Osteocyte (in vitro differentiated cells): ENCODE measurements at regions not wholly inside any gene's neighbourhood (a gene's known extent, or its start where the extent isn't known, plus 50 kb on each side); places are given as distances from the start of the nearest gene placed in this dataset.

Experiments
- DNase-seq: peaks from one replicate; pipeline ENCODE4 v3.0.0; 2021; ENCODE audit warnings: mixed read lengths; ENCODE audit not compliant: unreplicated experiment; ENCODE audit errors: extremely low spot score
- H3K27ac Mint-ChIP-seq: one replicate; pipeline ENCODE4 v1.8.0; 2021; ENCODE audit warnings: mild to moderate bottlenecking, mixed read lengths; ENCODE audit not compliant: unreplicated experiment
- H3K27me3 Mint-ChIP-seq: one replicate; pipeline ENCODE4 v1.8.0; 2021; ENCODE audit warnings: mixed read lengths; ENCODE audit not compliant: unreplicated experiment
- H3K36me3 Mint-ChIP-seq: one replicate; pipeline ENCODE4 v1.8.0; 2021; ENCODE audit warnings: mixed read lengths; ENCODE audit not compliant: unreplicated experiment
- H3K4me1 Mint-ChIP-seq: one replicate; pipeline ENCODE4 v1.8.0; 2021; ENCODE audit warnings: mixed read lengths; ENCODE audit not compliant: unreplicated experiment
- H3K4me3 Mint-ChIP-seq: one replicate; pipeline ENCODE4 v1.8.0; 2021; ENCODE audit warnings: mild to moderate bottlenecking, moderate library complexity, mixed read lengths; ENCODE audit not compliant: unreplicated experiment
- H3K9me3 Mint-ChIP-seq: one replicate; pipeline ENCODE4 v1.8.0; 2021; ENCODE audit warnings: mixed read lengths; ENCODE audit not compliant: unreplicated experiment
- CTCF ChIP-seq: fragments of 200-600 bp; sonication (generic); IDR thresholded peaks from 2 replicates; pipeline ENCODE4 v1.5.0; 2021; ENCODE audit warnings: antibody characterized with exemption, mild to moderate bottlenecking, moderate library complexity

DNA sequence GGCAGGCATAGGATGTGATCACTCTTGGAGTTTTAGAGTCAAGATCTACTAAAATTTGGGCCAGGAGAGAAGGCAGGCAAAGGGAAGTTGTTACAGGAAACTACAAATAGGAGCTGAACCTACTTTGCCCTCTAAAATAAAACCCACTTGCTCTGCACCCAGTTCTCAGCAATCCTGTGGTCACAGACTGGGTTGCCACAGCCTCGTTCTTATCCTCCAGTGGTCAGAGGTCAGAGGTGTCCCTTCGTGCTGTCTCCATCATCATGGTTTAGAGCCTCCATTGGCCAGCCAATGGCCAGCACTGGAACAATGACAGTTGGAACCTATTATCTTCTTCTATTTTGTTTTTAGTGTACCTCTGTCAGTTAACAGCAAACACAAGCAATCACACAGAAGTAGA is 90.7 kb upstream of the TNP1 start:
- no peak for DNase-seq
- no peaks in the 10 kb centered on the region for H3K9me3 Mint-ChIP-seq
- no peak overlapping the region for H3K4me3 Mint-ChIP-seq
- TF ChIP-seq CTCF, result no peak
- H3K4me1 Mint-ChIP-seq, result peaks cover 9% of the 10 kb centered on the region
- H3K27ac Mint-ChIP-seq, result no peak overlapping the region
- H3K27me3 Mint-ChIP-seq, result peaks cover 4% of the 10 kb centered on the region
- H3K36me3 Mint-ChIP-seq, result peaks cover 7% of the 10 kb centered on the region

GRCh38 chr2:216949700-216950413 is 90.0 kb upstream of the TNP1 start:
- H3K36me3 Mint-ChIP-seq, result peaks cover 7% of the 10 kb centered on the region
- no peaks in the 10 kb centered on the region for H3K9me3 Mint-ChIP-seq
- peaks cover 9% of the 10 kb centered on the region for H3K4me1 Mint-ChIP-seq
- no peak overlapping the region for H3K4me3 Mint-ChIP-seq
- H3K27ac Mint-ChIP-seq, result no peak overlapping the region
- peaks cover 4% of the 10 kb centered on the region for H3K27me3 Mint-ChIP-seq
- TF ChIP-seq CTCF, result no peak
- no peak for DNase-seq

DNA sequence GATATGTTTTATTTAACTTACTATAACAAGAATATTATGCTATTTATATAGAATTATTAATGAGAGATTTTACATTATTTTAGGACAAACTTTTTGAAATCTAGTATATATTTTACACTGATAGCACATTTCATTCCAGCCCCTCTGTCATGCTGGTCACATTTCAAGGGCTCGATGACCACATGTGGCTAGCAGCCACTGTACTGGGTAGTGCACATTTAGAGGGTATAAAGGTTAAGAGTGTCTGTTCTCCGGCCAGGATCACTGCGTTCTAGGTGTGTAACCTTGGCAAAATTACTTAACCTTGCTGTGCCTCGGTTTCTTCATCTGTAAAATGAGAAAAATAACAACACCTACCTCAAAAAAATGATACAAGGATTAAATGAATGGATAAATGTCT is 87.2 kb upstream of the TNP1 start:
- DNase-seq, result no peak
- no peak overlapping the region for H3K4me3 Mint-ChIP-seq
- H3K4me1 Mint-ChIP-seq, result peaks cover 9% of the 10 kb centered on the region
- H3K27ac Mint-ChIP-seq, result no peak overlapping the region
- no peaks in the 10 kb centered on the region for H3K9me3 Mint-ChIP-seq
- TF ChIP-seq CTCF, result no peak
- H3K36me3 Mint-ChIP-seq, result no peaks in the 10 kb centered on the region
- peaks cover 8% of the 10 kb centered on the region for H3K27me3 Mint-ChIP-seq

GRCh38 chr2:216944733-216945132 is 84.9 kb upstream of the TNP1 start:
- Mint-ChIP-seq H3K27ac (no peak overlapping the region), H3K4me1 (peaks cover 5% of the 10 kb centered on the region), H3K27me3 (peaks cover 16% of the 10 kb centered on the region), H3K9me3 (no peaks in the 10 kb centered on the region), H3K36me3 (no peaks in the 10 kb centered on the region), H3K4me3 (no peak overlapping the region)
- no peak for DNase-seq
- no peak for TF ChIP-seq CTCF

DNA sequence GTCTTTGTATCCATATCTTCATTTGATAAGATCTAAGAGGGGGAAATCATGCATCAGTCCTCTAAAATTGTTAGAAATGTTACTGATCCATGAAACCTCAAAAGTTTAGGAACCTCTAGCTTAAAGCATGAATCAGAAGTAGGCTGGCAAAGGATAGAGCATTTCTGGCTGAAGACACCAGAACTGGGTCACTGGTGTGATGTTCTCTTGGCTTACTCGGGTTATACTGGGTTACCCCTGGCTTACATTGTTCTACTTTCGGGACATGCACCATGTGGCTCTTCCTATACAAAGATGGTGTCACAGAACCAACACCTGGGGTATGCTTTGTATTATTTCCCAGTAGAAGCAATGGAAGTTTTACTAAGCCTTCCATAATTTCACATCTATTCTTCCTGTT is 83.2 kb upstream of the TNP1 start:
- no peak for TF ChIP-seq CTCF
- no peaks in the 10 kb centered on the region for H3K9me3 Mint-ChIP-seq
- no peak overlapping the region for H3K27ac Mint-ChIP-seq

More for the DNA sequence above, 83.2 kb upstream of the TNP1 start:
- DNase-seq, result no peak
- Mint-ChIP-seq H3K27me3 (peaks cover 23% of the 10 kb centered on the region), H3K36me3 (no peaks in the 10 kb centered on the region), H3K4me3 (no peak overlapping the region), H3K4me1 (no peaks in the 10 kb centered on the region)
